ENCODE measurements at regions not wholly inside any gene's neighbourhood (a gene's known extent, or its start where the extent isn't known, plus 50 kb on each side); places are given as distances from the start of the nearest gene placed in this dataset.

DNA sequence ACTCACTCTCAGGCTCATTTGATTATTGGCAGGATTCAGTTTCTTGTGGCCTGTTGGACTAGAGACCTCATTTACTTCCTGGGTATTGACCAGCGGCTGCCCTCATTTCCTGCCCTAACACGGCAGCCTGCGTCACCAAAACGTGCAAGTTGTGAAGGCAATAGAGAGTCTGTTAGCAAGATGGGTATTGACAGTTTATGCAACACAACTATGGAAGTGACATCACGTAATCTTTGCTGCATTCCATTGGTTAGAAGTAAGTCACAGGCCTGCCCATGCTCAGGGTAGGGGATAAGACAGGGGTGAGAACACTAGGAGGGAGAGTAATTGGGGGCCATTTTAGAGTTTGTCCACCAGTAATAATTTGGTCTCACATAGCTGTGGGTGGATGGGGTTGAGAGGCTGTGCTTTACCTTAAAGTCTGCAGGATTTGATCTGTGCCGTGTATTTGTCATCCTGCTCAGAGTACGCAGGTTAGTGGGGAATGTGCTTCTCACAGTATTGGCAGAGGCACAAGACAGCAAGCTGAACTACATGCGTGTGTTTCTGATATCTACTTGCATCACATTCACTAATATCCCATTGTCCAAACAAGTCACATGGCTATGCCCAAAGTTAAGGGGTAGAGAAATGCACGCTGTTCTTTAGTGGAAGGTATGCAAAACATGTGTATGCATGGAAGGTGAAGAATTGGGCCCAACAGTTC lies 83.3 kb downstream of the EDEM1 start:
- Histone ChIP-seq H3K27ac (ENCODE audit: low read depth, low read length, poor library complexity, severe bottlenecking) (no peak overlapping the region), H2AFZ (ENCODE audit: low read length) (no peak overlapping the region), H3K4me1 (ENCODE audit: insufficient read depth, low read length, poor library complexity, severe bottlenecking) (no peaks in the 10 kb centered on the region), H3K9me2 (ENCODE audit: insufficient read depth, low read length) (no peaks in the 10 kb centered on the region), H3K4me3 (ENCODE audit: low read depth, low read length, poor library complexity, severe bottlenecking) (no peak overlapping the region), H3K36me3 (ENCODE audit: insufficient read depth, low read length) (no peaks in the 10 kb centered on the region), H3K4me2 (ENCODE audit: low read length) (no peak overlapping the region), H4K20me1 (ENCODE audit: insufficient read depth, low read length) (no peaks in the 10 kb centered on the region), H3K9me3 (ENCODE audit: low read length) (no peaks in the 10 kb centered on the region), H3K79me2 (ENCODE audit: insufficient read depth, low read depth, low read length) (no peaks in the 10 kb centered on the region)
- BruUV-seq (replicated peaks) = no TSS peak
- intact Hi-C loops (cut with micrococcal nuclease; ENCODE audit: unreplicated experiment) = no loop called here
- DNase-seq (ENCODE audit: low spot score) = no peak
- no peak for TF ChIP-seq EZH2phosphoT487 (IDR thresholded peaks at IDR 0.05; ENCODE audit: borderline replicate concordance, low read depth, low read length)
- TF ChIP-seq, protein P1, sequence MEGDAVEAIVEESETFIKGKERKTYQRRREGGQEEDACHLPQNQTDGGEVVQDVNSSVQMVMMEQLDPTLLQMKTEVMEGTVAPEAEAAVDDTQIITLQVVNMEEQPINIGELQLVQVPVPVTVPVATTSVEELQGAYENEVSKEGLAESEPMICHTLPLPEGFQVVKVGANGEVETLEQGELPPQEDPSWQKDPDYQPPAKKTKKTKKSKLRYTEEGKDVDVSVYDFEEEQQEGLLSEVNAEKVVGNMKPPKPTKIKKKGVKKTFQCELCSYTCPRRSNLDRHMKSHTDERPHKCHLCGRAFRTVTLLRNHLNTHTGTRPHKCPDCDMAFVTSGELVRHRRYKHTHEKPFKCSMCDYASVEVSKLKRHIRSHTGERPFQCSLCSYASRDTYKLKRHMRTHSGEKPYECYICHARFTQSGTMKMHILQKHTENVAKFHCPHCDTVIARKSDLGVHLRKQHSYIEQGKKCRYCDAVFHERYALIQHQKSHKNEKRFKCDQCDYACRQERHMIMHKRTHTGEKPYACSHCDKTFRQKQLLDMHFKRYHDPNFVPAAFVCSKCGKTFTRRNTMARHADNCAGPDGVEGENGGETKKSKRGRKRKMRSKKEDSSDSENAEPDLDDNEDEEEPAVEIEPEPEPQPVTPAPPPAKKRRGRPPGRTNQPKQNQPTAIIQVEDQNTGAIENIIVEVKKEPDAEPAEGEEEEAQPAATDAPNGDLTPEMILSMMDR (conservative IDR thresholded peaks at IDR 0.05; ENCODE audit: low read length) = no peak
- ChIA-PET CTCF (ENCODE audit: unreplicated experiment) (interaction anchor here (0.6 kb wide), 2 partner anchors 20 to 39 kb away, joined by 4 read pairs; no protein-coding TSS in a partner anchor), POLR2A (no interaction called here)

DNA sequence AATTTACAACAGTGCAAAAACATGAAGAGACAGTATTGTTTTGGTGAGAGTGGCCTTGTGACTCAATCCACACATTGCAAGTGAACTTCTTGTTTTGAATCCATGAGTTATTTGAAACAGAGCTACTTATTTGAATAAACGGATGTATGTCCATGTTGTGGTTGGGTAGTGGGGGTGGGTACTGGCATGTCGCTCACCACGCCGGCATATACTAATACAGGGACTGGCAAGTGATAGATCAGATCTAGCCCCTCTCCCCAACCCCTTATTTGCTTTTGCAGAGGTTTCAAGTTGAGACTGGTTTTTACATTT lies 83.8 kb downstream of the EDEM1 start:
- no peak for DNase-seq (ENCODE audit: low spot score)
- H3K9me2 ChIP-seq (ENCODE audit: insufficient read depth, low read length) = no peaks in the 10 kb centered on the region
- no peaks in the 10 kb centered on the region for H3K9me3 ChIP-seq (ENCODE audit: low read length)
- H3K4me1 ChIP-seq (ENCODE audit: insufficient read depth, low read length, poor library complexity, severe bottlenecking) = no peaks in the 10 kb centered on the region
- intact Hi-C loops (cut with micrococcal nuclease; ENCODE audit: unreplicated experiment) = no loop called here
- H3K79me2 ChIP-seq (ENCODE audit: insufficient read depth, low read depth, low read length) = no peaks in the 10 kb centered on the region
- no peak overlapping the region for H3K27ac ChIP-seq (ENCODE audit: low read depth, low read length, poor library complexity, severe bottlenecking)
- no peaks in the 10 kb centered on the region for H3K36me3 ChIP-seq (ENCODE audit: insufficient read depth, low read length)
- H2AFZ ChIP-seq (ENCODE audit: low read length) = no peak overlapping the region
- no TSS peak for BruUV-seq (replicated peaks)
- no peaks in the 10 kb centered on the region for H4K20me1 ChIP-seq (ENCODE audit: insufficient read depth, low read length)
- CTCF ChIA-PET (ENCODE audit: unreplicated experiment) = interaction anchor here (0.6 kb wide), 2 partner anchors 20 to 39 kb away, joined by 4 read pairs; no protein-coding TSS in a partner anchor
- no peak overlapping the region for H3K4me3 ChIP-seq (ENCODE audit: low read depth, low read length, poor library complexity, severe bottlenecking)
- no peak overlapping the region for H3K4me2 ChIP-seq (ENCODE audit: low read length)
- POLR2A ChIA-PET = no interaction called here
- no peak for TF ChIP-seq EZH2phosphoT487 (IDR thresholded peaks at IDR 0.05; ENCODE audit: borderline replicate concordance, low read depth, low read length)
- TF ChIP-seq, protein P1 (conservative IDR thresholded peaks at IDR 0.05; ENCODE audit: low read length) = no peak

DNA sequence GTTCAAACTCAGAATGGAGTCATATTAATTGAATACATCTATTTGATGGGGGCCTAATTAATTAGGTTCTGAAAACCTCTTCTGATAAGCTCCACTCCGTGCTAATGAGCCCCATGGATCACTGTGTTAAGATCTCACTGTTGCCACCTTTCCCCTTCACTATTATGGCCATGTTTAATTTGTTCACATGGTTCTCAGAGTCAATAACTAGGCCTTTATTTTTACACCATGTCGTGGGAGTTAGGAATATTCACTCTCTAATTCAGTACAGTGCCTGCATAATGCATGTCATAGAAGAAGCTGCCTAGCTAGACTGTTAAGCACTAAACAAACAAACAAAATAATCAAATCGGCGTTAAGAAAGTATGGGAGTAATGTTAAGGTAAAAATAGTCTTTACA lies 84.9 kb downstream of the EDEM1 start:
- no peak overlapping the region for H3K27ac ChIP-seq (ENCODE audit: low read depth, low read length, poor library complexity, severe bottlenecking)
- H3K4me3 ChIP-seq (ENCODE audit: low read depth, low read length, poor library complexity, severe bottlenecking) = no peak overlapping the region
- no peak for DNase-seq (ENCODE audit: low spot score)
- H3K36me3 ChIP-seq (ENCODE audit: insufficient read depth, low read length) = no peaks in the 10 kb centered on the region
- ChIA-PET CTCF (ENCODE audit: unreplicated experiment) (no interaction called here), POLR2A (interaction anchor here (0.6 to 1.0 kb wide), 4 partner anchors 8 to 1897 kb away, joined by 3 to 7 read pairs (median 4); no protein-coding TSS in a partner anchor)
- H4K20me1 ChIP-seq (ENCODE audit: insufficient read depth, low read length) = no peaks in the 10 kb centered on the region
- H3K4me1 ChIP-seq (ENCODE audit: insufficient read depth, low read length, poor library complexity, severe bottlenecking) = no peaks in the 10 kb centered on the region
- no peak overlapping the region for H3K4me2 ChIP-seq (ENCODE audit: low read length)
- no peaks in the 10 kb centered on the region for H3K79me2 ChIP-seq (ENCODE audit: insufficient read depth, low read depth, low read length)
- no TSS peak for BruUV-seq (replicated peaks)
- no peak overlapping the region for H2AFZ ChIP-seq (ENCODE audit: low read length)
- no peaks in the 10 kb centered on the region for H3K9me2 ChIP-seq (ENCODE audit: insufficient read depth, low read length)
- no peaks in the 10 kb centered on the region for H3K9me3 ChIP-seq (ENCODE audit: low read length)
- no peak for TF ChIP-seq EZH2phosphoT487 (IDR thresholded peaks at IDR 0.05; ENCODE audit: borderline replicate concordance, low read depth, low read length)
- TF ChIP-seq, protein P1 (conservative IDR thresholded peaks at IDR 0.05; ENCODE audit: low read length) = no peak
- intact Hi-C loops (cut with micrococcal nuclease; ENCODE audit: unreplicated experiment) = no loop called here

Measured in OCI-LY7 (cell line).